Natural killer cell (primary cell): ENCODE measurements at regions not wholly inside any gene's neighbourhood (a gene's known extent, or its start where the extent isn't known, plus 50 kb on each side); places are given as distances from the start of the nearest gene placed in this dataset.

Experiments used
- ATAC-seq, 3 donors: fragments of 150-1000 bp in 2 of 3; fragments of 200-7000 bp in 1 of 3; cut with Tn5 transposase; 1 replicate in 1 of 3; 2 replicates in 2 of 3; pipeline ENCODE4 v1.10.0; 2021; ENCODE audit warnings: mild to moderate bottlenecking in 2 of 3, moderate library complexity in 2 of 3
- DNase-seq, 2 donors: peaks; one replicate each; pipeline versions ENCODE4 v3.0.0 to v3.0.0-alpha.2; 2013 to 2021; ENCODE audit warnings: mixed read lengths in 1 of 2
- H3K27ac ChIP-seq: one replicate; pipeline ENCODE4 v1.5.1; 2013; ENCODE audit warnings: mild to moderate bottlenecking, low read length
- H3K27me3 ChIP-seq: one replicate; pipeline ENCODE4 v1.6.1; 2013; ENCODE audit warnings: low read length; ENCODE audit not compliant: control insufficient read depth, insufficient read depth
- H3K36me3 ChIP-seq: one replicate; pipeline ENCODE4 v1.6.1; 2013; ENCODE audit warnings: low read length; ENCODE audit not compliant: control insufficient read depth, insufficient read depth
- H3K4me1 ChIP-seq: one replicate; pipeline ENCODE4 v1.6.1; 2013; ENCODE audit warnings: low read length; ENCODE audit not compliant: control insufficient read depth, insufficient read depth
- H3K4me3 ChIP-seq: one replicate; pipeline ENCODE4 v1.5.1; 2013; ENCODE audit warnings: low read length
- H3K9me3 ChIP-seq: one replicate; pipeline ENCODE4 v1.6.1; 2013; ENCODE audit warnings: low read length; ENCODE audit not compliant: control insufficient read depth, insufficient read depth
- H3K27ac Mint-ChIP-seq, 2 donors: one replicate each; pipeline ENCODE4 v1.8.0; 2022; ENCODE audit warnings: mild to moderate bottlenecking in 2 of 2, mixed read lengths in 2 of 2, moderate library complexity in 1 of 2
- H3K27me3 Mint-ChIP-seq, 2 donors: one replicate each; pipeline ENCODE4 v1.8.0; 2022; ENCODE audit warnings: low read depth in 2 of 2, mixed read lengths in 2 of 2
- H3K36me3 Mint-ChIP-seq: one replicate; pipeline ENCODE4 v1.8.0; 2022; ENCODE audit warnings: mixed read lengths
- H3K4me1 Mint-ChIP-seq, 2 donors: one replicate each; pipeline ENCODE4 v1.8.0; 2022; ENCODE audit warnings: mixed read lengths in 2 of 2
- H3K4me3 Mint-ChIP-seq: one replicate; pipeline ENCODE4 v1.8.0; 2022; ENCODE audit warnings: mild to moderate bottlenecking, moderate library complexity, mixed read lengths
- H3K9me3 Mint-ChIP-seq, 2 donors: one replicate each; pipeline ENCODE4 v1.8.0; 2022; ENCODE audit warnings: mixed read lengths in 2 of 2
- CTCF ChIP-seq: fragments of 200-600 bp; IDR thresholded peaks from one replicate; pipeline ENCODE4 v1.8.0; 2022; ENCODE audit warnings: antibody characterized with exemption
- WGBS: methylation state at CpG from one replicate; pipeline ENCODE4 v1.1.7; 2013; ENCODE audit warnings: missing lambda C conversion rate; ENCODE audit not compliant: insufficient coverage; 5-methylcytosine and 5-hydroxymethylcytosine counted together
- intact Hi-C: fragments of 100-400 bp; cut with micrococcal nuclease; formaldehyde crosslinking; loops from one replicate; pipeline ENCODE4 v1.14.2; 2022

DNA sequence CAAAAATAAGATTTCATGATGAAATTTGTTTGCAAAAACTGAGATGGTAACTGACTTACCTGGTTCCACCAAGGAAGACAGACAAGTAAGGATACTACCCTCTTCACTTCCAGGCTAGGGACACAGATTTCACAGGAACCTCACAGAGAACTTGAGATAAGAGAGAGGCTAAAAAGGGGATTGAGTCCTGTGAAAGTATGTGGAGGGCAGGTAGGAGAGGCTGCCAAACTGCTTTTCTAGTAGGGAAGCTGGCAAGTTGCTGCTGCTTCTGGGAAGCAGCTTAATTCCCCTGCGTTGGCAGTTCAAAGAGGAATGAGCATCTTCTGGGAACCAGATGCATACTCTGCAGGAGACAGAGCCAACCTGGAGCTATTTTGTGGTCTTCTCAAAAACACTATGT lies 841.6 kb downstream of the CCSER2 start:
- no peaks in the 10 kb centered on the region for H3K4me1 ChIP-seq
- TF ChIP-seq CTCF = no peak
- Mint-ChIP-seq H3K4me3 (no peak overlapping the region), H3K27ac (no peak overlapping the region), H3K9me3 (peaks cover 13 to 14% of the 10 kb centered on the region in 2 donors), H3K4me1 (no peaks in the 10 kb centered on the region), H3K36me3 (no peaks in the 10 kb centered on the region), H3K27me3 (no peaks in the 10 kb centered on the region)
- intact Hi-C loops = no loop called here
- H3K4me3 ChIP-seq = no peak overlapping the region
- no peaks in the 10 kb centered on the region for H3K36me3 ChIP-seq
- ATAC-seq (no peak), DNase-seq (no peak)
- WGBS = 87% methylated on average over 1 of the region's 1 CpG
- H3K27ac ChIP-seq = no peak overlapping the region
- no peaks in the 10 kb centered on the region for H3K27me3 ChIP-seq
- H3K9me3 ChIP-seq = no peaks in the 10 kb centered on the region

GRCh38 chr10:85175635-85176034 lies 847.2 kb downstream of the CCSER2 start:
- intact Hi-C loops = no loop called here
- Histone ChIP-seq H3K27ac (no peak overlapping the region), H3K9me3 (no peaks in the 10 kb centered on the region), H3K36me3 (no peaks in the 10 kb centered on the region), H3K4me3 (no peak overlapping the region), H3K4me1 (no peaks in the 10 kb centered on the region), H3K27me3 (no peaks in the 10 kb centered on the region)
- 0% methylated on average over 1 of the region's 1 CpG for WGBS
- Mint-ChIP-seq H3K27me3 (no peaks in the 10 kb centered on the region), H3K27ac (no peak overlapping the region), H3K36me3 (no peaks in the 10 kb centered on the region), H3K4me1 (no peaks in the 10 kb centered on the region), H3K9me3 (peaks cover 16 to 17% of the 10 kb centered on the region in 2 donors), H3K4me3 (no peak overlapping the region)
- TF ChIP-seq CTCF = no peak
- ATAC-seq = no peak
- DNase-seq = no peak

GRCh38 chr10:85177767-85178166 lies 849.4 kb downstream of the CCSER2 start:
- Histone ChIP-seq H3K9me3 (no peaks in the 10 kb centered on the region), H3K27ac (no peak overlapping the region), H3K4me3 (no peak overlapping the region), H3K4me1 (no peaks in the 10 kb centered on the region), H3K27me3 (no peaks in the 10 kb centered on the region), H3K36me3 (no peaks in the 10 kb centered on the region)
- no peak for TF ChIP-seq CTCF
- WGBS = 96% methylated on average over 2 of the region's 2 CpGs
- DNase-seq = no peak
- no peak overlapping the region for H3K27ac Mint-ChIP-seq
- no peaks in the 10 kb centered on the region for H3K27me3 Mint-ChIP-seq
- peaks cover 6 to 8% of the 10 kb centered on the region in 2 donors for H3K9me3 Mint-ChIP-seq
- no peaks in the 10 kb centered on the region for H3K36me3 Mint-ChIP-seq
- H3K4me1 Mint-ChIP-seq = no peaks in the 10 kb centered on the region
- no peak overlapping the region for H3K4me3 Mint-ChIP-seq
- no peak for ATAC-seq
- intact Hi-C loops = no loop called here

DNA sequence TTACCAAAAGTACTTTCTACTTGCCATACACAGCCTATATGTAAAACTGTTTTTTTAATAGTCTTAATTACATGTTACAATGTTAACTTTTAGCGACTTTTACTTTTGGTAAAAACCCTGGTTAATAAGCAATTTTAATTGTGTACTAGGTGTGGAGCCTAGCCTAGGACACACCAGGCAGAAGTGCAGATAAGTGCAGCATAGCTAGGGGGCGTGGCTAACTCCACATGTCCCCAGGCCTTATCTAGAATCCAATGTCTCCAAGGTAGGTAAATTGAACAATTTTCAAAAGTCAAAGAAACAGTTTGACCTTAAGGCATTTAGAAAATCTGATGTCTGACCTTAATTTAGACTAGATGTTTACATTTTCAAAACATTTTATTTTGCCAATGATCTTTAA lies 858.7 kb downstream of the CCSER2 start:
- no peaks in the 10 kb centered on the region for H3K27me3 Mint-ChIP-seq
- ATAC-seq (no peak), DNase-seq (no peak)
- Histone ChIP-seq H3K27me3 (no peaks in the 10 kb centered on the region), H3K9me3 (no peaks in the 10 kb centered on the region), H3K36me3 (no peaks in the 10 kb centered on the region), H3K4me1 (no peaks in the 10 kb centered on the region), H3K4me3 (no peak overlapping the region), H3K27ac (no peak overlapping the region)
- no peaks in the 10 kb centered on the region for H3K36me3 Mint-ChIP-seq
- H3K9me3 Mint-ChIP-seq = peaks cover 5 to 7% of the 10 kb centered on the region in 2 donors
- H3K4me1 Mint-ChIP-seq = no peaks in the 10 kb centered on the region
- no peak overlapping the region for H3K27ac Mint-ChIP-seq
- TF ChIP-seq CTCF = no peak
- intact Hi-C loops = no loop called here
- no peak overlapping the region for H3K4me3 Mint-ChIP-seq
- WGBS = 72% methylated on average over 2 of the region's 2 CpGs
